Stomach (tissue), 8 donors: ENCODE measurements at regions not wholly inside any gene's neighbourhood (a gene's known extent, or its start where the extent isn't known, plus 50 kb on each side); places are given as distances from the start of the nearest gene placed in this dataset.

Experiments used
- DNase-seq, 2 donors: peaks; one replicate each; pipeline versions ENCODE4 v3.0.0 to v3.0.0-alpha.2; 2013 to 2019
- H3K27ac ChIP-seq, 5 donors: fragments of 200-600 bp in 4 of 5; sonication (generic) in 4 of 5; one replicate each; pipeline ENCODE4 v1.5.1; 2013 to 2019; ENCODE audit warnings: mild to moderate bottlenecking in 1 of 5, moderate library complexity in 1 of 5
- H3K27me3 ChIP-seq, 3 donors: fragments of 200-600 bp; sonication (generic); one replicate each; pipeline ENCODE4 v1.5.1; 2017 to 2019; ENCODE audit warnings: mixed run types in 1 of 3
- H3K36me3 ChIP-seq, 4 donors: fragments of 200-600 bp; sonication (generic); 1 replicate in 3 of 4; 2 replicates in 1 of 4; pipeline ENCODE4 v1.5.1; 2016 to 2019
- H3K4me1 ChIP-seq, 4 donors: fragments of 200-600 bp; sonication (generic); one replicate each; pipeline ENCODE4 v1.5.1; 2016 to 2019
- H3K4me3 ChIP-seq, 4 donors: fragments of 200-600 bp; sonication (generic) in 3 of 4; one replicate each; pipeline ENCODE4 v1.5.1; 2016 to 2019; ENCODE audit warnings: mild to moderate bottlenecking in 1 of 4
- H3K9me3 ChIP-seq, 4 donors: fragments of 200-600 bp; sonication (generic); one replicate each; pipeline ENCODE4 v1.5.1; 2016 to 2019
- CTCF ChIP-seq, 7 experiments: fragments of 450-650 bp in 4 of 7; fragments of 200-600 bp in 3 of 7; sonication (generic) in 3 of 7; IDR thresholded peaks; one replicate each; pipeline ENCODE4 v1.5.1; 2016 to 2019; ENCODE audit warnings: antibody characterized with exemption in 7 of 7, control low read depth in 2 of 7, mild to moderate bottlenecking in 1 of 7
- EP300 ChIP-seq: sonication (generic); formaldehyde crosslinking; IDR thresholded peaks from one replicate; pipeline ENCODE4 v1.6.1; 2017; ENCODE audit warnings: antibody characterized with exemption
- POLR2A ChIP-seq, 4 donors: fragments of 450-650 bp; IDR thresholded peaks; one replicate each; pipeline ENCODE4 v1.6.1; 2016; ENCODE audit warnings: antibody characterized with exemption in 4 of 4, control low read depth in 2 of 4, mild to moderate bottlenecking in 1 of 4, moderate library complexity in 1 of 4
- POLR2AphosphoS5 ChIP-seq, 3 donors: sonication (generic); formaldehyde crosslinking; IDR thresholded peaks; one replicate each; pipeline ENCODE4 v1.6.1; 2016; ENCODE audit warnings: antibody characterized with exemption in 3 of 3
- WGBS, 5 donors: extraction: QIAGEN DNeasy Blood & Tissue Kit in 3 of 5; methylation state at CpG; one replicate each; pipeline versions ENCODE4 v1.1.5 to v1.1.7; 2013 to 2018; 5-methylcytosine and 5-hydroxymethylcytosine counted together
- intact Hi-C: fragments of 100-400 bp; cut with DNase I; formaldehyde crosslinking; loops from one replicate; pipeline ENCODE4 v1.15.1; 2023; ENCODE audit warnings: low total_unique reads
- donor health status: healthy with polysubstance abuse.
- donor health status: Bipolar disorder and iron deficiency.
- donor health status: healthy.

DNA sequence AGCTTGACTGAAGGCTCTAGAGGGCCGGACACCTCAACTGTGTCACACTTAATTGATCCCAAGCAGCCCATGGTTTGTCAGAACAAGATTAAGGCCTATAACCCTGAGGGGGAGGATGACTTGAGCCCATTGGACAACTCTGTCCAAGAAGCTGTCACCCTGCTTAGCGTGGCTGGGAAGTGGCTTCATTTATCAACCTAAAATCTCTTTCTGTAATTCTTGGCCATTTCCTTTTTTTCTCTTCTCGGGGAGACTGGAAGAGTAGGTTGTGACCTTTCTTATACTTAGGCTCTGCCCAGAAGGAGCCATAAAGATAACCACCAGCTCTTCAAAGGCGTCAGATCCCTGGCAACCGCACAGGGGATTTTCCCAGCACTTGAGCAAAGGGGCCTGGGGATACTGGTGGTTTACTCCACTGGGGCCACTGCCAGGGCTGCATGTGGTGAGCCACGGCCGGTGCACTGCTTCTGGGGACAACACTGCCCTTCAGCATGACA lies 265.5 kb downstream of the CYRIA start:
- no peak for TF ChIP-seq EP300
- TF ChIP-seq CTCF (IDR thresholded peaks at IDR 0.05): no peak
- no peak for TF ChIP-seq POLR2AphosphoS5 (IDR thresholded peaks at IDR 0.05)
- TF ChIP-seq POLR2A (IDR thresholded peaks at IDR 0.05): no peak
- no peaks in the 10 kb centered on the region for H3K36me3 ChIP-seq
- H3K9me3 ChIP-seq: no peaks in the 10 kb centered on the region
- H3K27me3 ChIP-seq: no peaks in the 10 kb centered on the region
- intact Hi-C loops: no loop called here
- H3K27ac ChIP-seq: no peak overlapping the region
- H3K4me1 ChIP-seq: no peaks in the 10 kb centered on the region
- H3K4me3 ChIP-seq: no peak overlapping the region
- 17 to 35% (median 32%) methylated on average over 7 of the region's 7 CpGs for WGBS, 5 donors
- DNase-seq: peak in 1 of 2 donors; percentile 46

- Histone ChIP-seq H3K36me3 (no peaks in the 10 kb centered on the region), H3K27me3 (no peaks in the 10 kb centered on the region), H3K9me3 (no peaks in the 10 kb centered on the region), H3K4me3 (no peak overlapping the region), H3K4me1 (no peaks in the 10 kb centered on the region), H3K27ac (no peak overlapping the region)
- WGBS, 5 donors: 79 to 92% (median 89%) methylated on average over 2 of the region's 2 CpGs
- intact Hi-C loops: no loop called here
- TF ChIP-seq POLR2AphosphoS5 (IDR thresholded peaks at IDR 0.05): no peak
- TF ChIP-seq EP300: no peak
- no peak for TF ChIP-seq CTCF (IDR thresholded peaks at IDR 0.05)
- no peak for TF ChIP-seq POLR2A (IDR thresholded peaks at IDR 0.05)
- no peak for DNase-seq
Measured at GRCh38 chr2:16398486-16399043, 267.1 kb downstream of the CYRIA start.

DNA sequence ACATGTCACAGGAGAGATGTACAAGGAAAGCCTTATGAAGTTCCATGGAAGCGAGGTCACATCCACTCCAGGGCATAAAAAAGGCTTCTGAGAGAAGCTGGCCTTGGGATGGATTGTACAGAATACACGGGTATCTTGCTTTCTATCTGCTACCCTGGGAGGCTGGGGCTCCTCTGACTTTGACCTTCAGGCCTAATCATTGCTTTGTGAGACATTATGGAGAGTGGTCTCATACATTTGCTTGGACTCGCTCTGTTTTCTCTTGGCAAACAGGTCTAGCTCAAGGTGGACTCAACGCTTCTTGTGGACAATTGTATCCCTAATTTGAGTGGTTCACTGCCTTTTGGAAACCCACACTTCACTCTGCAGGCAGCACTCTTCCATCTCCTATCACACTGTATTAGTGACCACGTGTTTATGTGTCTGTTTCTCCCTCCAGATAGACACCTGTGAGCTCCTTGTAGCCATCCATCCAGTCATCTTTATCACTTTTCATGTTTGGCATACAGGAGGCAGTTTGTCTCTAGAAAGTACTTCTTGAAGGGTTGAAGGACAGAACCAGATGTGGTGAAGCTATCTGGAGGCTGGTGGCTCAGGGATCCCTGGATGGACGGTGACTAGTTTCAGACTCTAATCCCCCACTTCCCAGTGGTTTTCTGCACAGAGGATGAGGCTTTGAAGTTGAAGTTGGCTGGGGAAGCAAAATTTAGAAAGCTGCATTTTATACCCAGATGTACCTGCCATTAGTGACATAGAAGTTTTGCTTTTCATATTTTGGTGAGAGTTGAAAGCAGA lies 267.8 kb downstream of the CYRIA start:
- 81 to 91% (median 87%) methylated on average over 6 of the region's 6 CpGs for WGBS, 5 donors
- TF ChIP-seq CTCF (IDR thresholded peaks at IDR 0.05) (no peak), POLR2AphosphoS5 (IDR thresholded peaks at IDR 0.05) (no peak), EP300 (no peak), POLR2A (IDR thresholded peaks at IDR 0.05) (no peak)
- Histone ChIP-seq H3K4me3 (no peak overlapping the region), H3K4me1 (peaks cover 0 to 1% (median 0%) of the 10 kb centered on the region in 4 donors), H3K36me3 (no peaks in the 10 kb centered on the region), H3K9me3 (no peaks in the 10 kb centered on the region), H3K27ac (no peak overlapping the region), H3K27me3 (no peaks in the 10 kb centered on the region)
- no peak for DNase-seq
- intact Hi-C loops: no loop called here

DNA sequence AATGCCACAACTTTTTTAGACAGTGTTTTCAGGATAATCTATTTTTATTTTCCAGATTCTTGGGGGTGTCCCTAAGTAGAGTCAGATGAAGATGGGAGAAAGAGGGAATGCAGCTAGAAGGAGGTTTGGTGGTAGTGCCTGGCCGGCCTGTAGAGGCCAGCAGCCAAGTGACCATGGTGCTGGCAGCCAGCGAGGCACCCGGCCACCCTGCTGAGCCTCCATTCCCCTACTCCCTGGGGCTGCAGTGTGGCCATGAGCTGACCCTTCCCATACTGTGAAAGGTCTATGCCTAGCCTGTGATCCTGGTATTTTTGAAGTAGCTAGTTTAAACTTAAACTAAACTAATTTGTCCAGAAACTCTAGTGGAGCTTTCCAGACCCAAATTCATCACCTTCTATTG lies 268.6 kb downstream of the CYRIA start:
- 83 to 97% (median 94%) methylated on average over 2 to 3 of the region's 3 CpGs for WGBS, 5 donors

More for the DNA sequence above, 268.6 kb downstream of the CYRIA start:
- no peak for DNase-seq
- intact Hi-C loops: no loop called here
- Histone ChIP-seq H3K9me3 (no peaks in the 10 kb centered on the region), H3K27me3 (peaks cover 0 to 5% (median 0%) of the 10 kb centered on the region in 3 donors), H3K27ac (no peak overlapping the region), H3K4me3 (no peak overlapping the region), H3K4me1 (peaks cover 0 to 5% (median 0%) of the 10 kb centered on the region in 4 donors), H3K36me3 (no peaks in the 10 kb centered on the region)
- TF ChIP-seq POLR2AphosphoS5 (IDR thresholded peaks at IDR 0.05): no peak
- TF ChIP-seq POLR2A (IDR thresholded peaks at IDR 0.05): no peak
- no peak for TF ChIP-seq EP300
- TF ChIP-seq CTCF (IDR thresholded peaks at IDR 0.05): no peak
